Progenitor cell of endocrine pancreas (in vitro differentiated cells): ENCODE measurements at regions not wholly inside any gene's neighbourhood (a gene's known extent, or its start where the extent isn't known, plus 50 kb on each side); places are given as distances from the start of the nearest gene placed in this dataset.

Experiments used
- DNase-seq: peaks from one replicate; pipeline ENCODE4 v3.0.0; 2021; ENCODE audit warnings: low spot score; ENCODE audit not compliant: unreplicated experiment
- H3K27ac Mint-ChIP-seq: 2 replicates; pipeline ENCODE4 v1.8.0; 2021; ENCODE audit warnings: mild to moderate bottlenecking, moderate library complexity, mixed read lengths
- H3K27me3 Mint-ChIP-seq: 2 replicates; pipeline ENCODE4 v1.8.0; 2021; ENCODE audit warnings: mixed read lengths
- H3K36me3 Mint-ChIP-seq: 2 replicates; pipeline ENCODE4 v1.8.0; 2022; ENCODE audit warnings: mixed read lengths; ENCODE audit not compliant: insufficient read depth
- H3K4me1 Mint-ChIP-seq: 2 replicates; pipeline ENCODE4 v1.8.0; 2021; ENCODE audit warnings: low read depth, mixed read lengths
- H3K4me3 Mint-ChIP-seq: 2 replicates; pipeline ENCODE4 v1.8.0; 2021; ENCODE audit warnings: low read depth, mild to moderate bottlenecking, moderate library complexity, mixed read lengths
- H3K9me3 Mint-ChIP-seq: 2 replicates; pipeline ENCODE4 v1.8.0; 2021; ENCODE audit warnings: low read depth, mixed read lengths
- CTCF ChIP-seq: fragments of 200-600 bp; sonication (generic); IDR thresholded peaks from one replicate; pipeline ENCODE4 v1.5.0; 2021; ENCODE audit warnings: antibody characterized with exemption, mild to moderate bottlenecking; ENCODE audit not compliant: unreplicated experiment

- Mint-ChIP-seq H3K9me3 (no peaks in the 10 kb centered on the region), H3K4me3 (no peak overlapping the region), H3K36me3 (no peaks in the 10 kb centered on the region), H3K4me1 (peaks cover 15% of the 10 kb centered on the region), H3K27ac (no peak overlapping the region), H3K27me3 (no peaks in the 10 kb centered on the region)
- no peak for TF ChIP-seq CTCF
- no peak for DNase-seq
Measured at GRCh38 chr2:150812664-150813367, 325.3 kb upstream of the RND3 start.

- H3K27ac Mint-ChIP-seq, result no peak overlapping the region
- no peaks in the 10 kb centered on the region for H3K9me3 Mint-ChIP-seq
- TF ChIP-seq CTCF, result no peak
- H3K36me3 Mint-ChIP-seq, result no peaks in the 10 kb centered on the region
- no peak for DNase-seq
- peaks cover 15% of the 10 kb centered on the region for H3K4me1 Mint-ChIP-seq
- H3K27me3 Mint-ChIP-seq, result no peaks in the 10 kb centered on the region
- H3K4me3 Mint-ChIP-seq, result no peak overlapping the region
Measured at GRCh38 chr2:150812066-150812465, 324.6 kb upstream of the RND3 start.

GRCh38 chr2:150811259-150811855, 323.9 kb upstream of the RND3 start:
- Mint-ChIP-seq H3K9me3 (no peaks in the 10 kb centered on the region), H3K27me3 (no peaks in the 10 kb centered on the region), H3K27ac (no peak overlapping the region), H3K4me3 (no peak overlapping the region), H3K4me1 (peaks cover 15% of the 10 kb centered on the region), H3K36me3 (no peaks in the 10 kb centered on the region)
- TF ChIP-seq CTCF, result no peak
- no peak for DNase-seq

- Mint-ChIP-seq H3K27me3 (no peaks in the 10 kb centered on the region), H3K4me1 (peaks cover 15% of the 10 kb centered on the region), H3K4me3 (no peak overlapping the region), H3K27ac (no peak overlapping the region), H3K9me3 (no peaks in the 10 kb centered on the region), H3K36me3 (no peaks in the 10 kb centered on the region)
- DNase-seq, result no peak
- no peak for TF ChIP-seq CTCF
Measured at GRCh38 chr2:150809103-150809502, 321.6 kb upstream of the RND3 start.

GRCh38 chr2:150806336-150806735, 318.9 kb upstream of the RND3 start:
- no peak overlapping the region for H3K27ac Mint-ChIP-seq
- H3K4me1 Mint-ChIP-seq, result peaks cover 6% of the 10 kb centered on the region
- no peaks in the 10 kb centered on the region for H3K36me3 Mint-ChIP-seq
- H3K9me3 Mint-ChIP-seq, result no peaks in the 10 kb centered on the region
- TF ChIP-seq CTCF, result no peak
- no peak overlapping the region for H3K4me3 Mint-ChIP-seq
- DNase-seq, result no peak
- H3K27me3 Mint-ChIP-seq, result no peaks in the 10 kb centered on the region
